GM11168 (cell line): ENCODE measurements at regions not wholly inside any gene's neighbourhood (a gene's known extent, or its start where the extent isn't known, plus 50 kb on each side); places are given as distances from the start of the nearest gene placed in this dataset.

ENCODE experiments used
- in situ Hi-C: fragments of 300-500 bp; cut with MboI; formaldehyde crosslinking; loops from one replicate; pipeline ENCODE4 v1.12.0; 2022; ENCODE audit warnings: low sequenced_read_pairs; ENCODE audit not compliant: unreplicated experiment

GRCh38 chr10:78260141-78260540 is 226.5 kb downstream of the RPS24 start:
- in situ Hi-C loops: no loop called here

- in situ Hi-C loops: no loop called here
Observed at GRCh38 chr10:78260680-78261079, 227.0 kb downstream of the RPS24 start.

- in situ Hi-C loops: no loop called here
Observed at GRCh38 chr10:78261291-78261690, 227.6 kb downstream of the RPS24 start.

- in situ Hi-C loops: no loop called here
Observed at GRCh38 chr10:78262860-78263259, 229.2 kb downstream of the RPS24 start.

- in situ Hi-C loops: no loop called here
Observed at GRCh38 chr10:78263521-78263988, 229.9 kb downstream of the RPS24 start.

GRCh38 chr10:78264361-78264760 is 230.7 kb downstream of the RPS24 start:
- in situ Hi-C loops: no loop called here

GRCh38 chr10:78266741-78267469 is 233.2 kb downstream of the RPS24 start:
- in situ Hi-C loops: no loop called here

- in situ Hi-C loops: no loop called here
Observed at GRCh38 chr10:78267598-78267997, 233.9 kb downstream of the RPS24 start.

- in situ Hi-C loops: no loop called here
Observed at GRCh38 chr10:78269060-78269459, 235.4 kb downstream of the RPS24 start.

- in situ Hi-C loops: no loop called here
Observed at GRCh38 chr10:78272329-78272728, 238.7 kb downstream of the RPS24 start.

- in situ Hi-C loops: no loop called here
Observed at GRCh38 chr10:78274491-78274890, 240.8 kb downstream of the RPS24 start.

GRCh38 chr10:78276139-78276538 is 242.5 kb downstream of the RPS24 start:
- in situ Hi-C loops: no loop called here

GRCh38 chr10:78277314-78278057 is 243.8 kb downstream of the RPS24 start:
- in situ Hi-C loops: no loop called here

GRCh38 chr10:78278058-78278404 is 244.4 kb downstream of the RPS24 start:
- in situ Hi-C loops: no loop called here

- in situ Hi-C loops: no loop called here
Observed at GRCh38 chr10:78279756-78280155, 246.1 kb downstream of the RPS24 start.

GRCh38 chr10:78280604-78281003 is 246.9 kb downstream of the RPS24 start:
- in situ Hi-C loops: no loop called here

- in situ Hi-C loops: no loop called here
Observed at GRCh38 chr10:78281627-78282026, 248.0 kb downstream of the RPS24 start.

GRCh38 chr10:78283069-78283682 is 249.5 kb downstream of the RPS24 start:
- in situ Hi-C loops: no loop called here

GRCh38 chr10:78284381-78284780 is 250.7 kb downstream of the RPS24 start:
- in situ Hi-C loops: no loop called here

GRCh38 chr10:78285226-78285625 is 251.6 kb downstream of the RPS24 start:
- in situ Hi-C loops: no loop called here

- in situ Hi-C loops: no loop called here
Observed at GRCh38 chr10:78286186-78286585, 252.5 kb downstream of the RPS24 start.
